ENCODE measurements at regions not wholly inside any gene's neighbourhood (a gene's known extent, or its start where the extent isn't known, plus 50 kb on each side); places are given as distances from the start of the nearest gene placed in this dataset.
"Not testable (repeated sequence)": the region's sequence is repeated elsewhere in the genome, so short reads cannot be mapped to it uniquely, and the experiment has no call there.

- peak; percentile 29 for DNase-seq
These were observed 264.5 kb downstream of the SOCS6 start for GRCh38 chr18:70553245-70553935.

DNA sequence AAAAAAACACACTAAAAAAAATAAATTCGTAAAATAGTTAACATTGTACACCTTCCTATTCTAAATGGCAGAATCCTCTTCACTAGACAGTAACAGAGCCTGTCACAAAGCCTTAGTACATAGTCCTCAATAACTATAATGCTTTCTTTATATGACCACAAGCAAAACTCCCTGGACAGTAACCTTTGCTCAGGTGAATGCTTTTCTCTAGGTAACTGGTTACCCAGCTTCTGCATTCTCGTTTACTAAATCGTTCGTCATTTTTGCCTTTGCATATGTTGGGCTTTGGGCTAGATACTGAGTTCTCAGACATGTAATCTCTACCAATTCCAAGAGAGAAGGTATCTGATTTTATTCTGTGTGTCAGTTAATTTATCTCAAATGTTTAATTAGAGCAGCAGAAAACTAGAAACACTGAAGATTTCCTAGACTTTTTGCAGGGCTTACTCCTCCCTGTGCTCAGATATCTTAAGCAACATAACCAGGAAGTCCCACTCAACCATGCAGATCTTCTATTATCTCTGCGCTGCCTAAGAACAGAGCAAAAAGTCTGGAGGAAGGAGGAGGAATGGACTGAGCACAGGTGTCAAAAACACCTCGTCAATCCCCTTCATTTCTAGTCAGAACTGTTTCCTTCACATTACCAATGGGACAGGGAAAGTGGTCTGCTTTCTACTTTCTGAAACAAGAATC is 247.7 kb downstream of the SOCS6 start:
- DNase-seq, result no peak

DNA sequence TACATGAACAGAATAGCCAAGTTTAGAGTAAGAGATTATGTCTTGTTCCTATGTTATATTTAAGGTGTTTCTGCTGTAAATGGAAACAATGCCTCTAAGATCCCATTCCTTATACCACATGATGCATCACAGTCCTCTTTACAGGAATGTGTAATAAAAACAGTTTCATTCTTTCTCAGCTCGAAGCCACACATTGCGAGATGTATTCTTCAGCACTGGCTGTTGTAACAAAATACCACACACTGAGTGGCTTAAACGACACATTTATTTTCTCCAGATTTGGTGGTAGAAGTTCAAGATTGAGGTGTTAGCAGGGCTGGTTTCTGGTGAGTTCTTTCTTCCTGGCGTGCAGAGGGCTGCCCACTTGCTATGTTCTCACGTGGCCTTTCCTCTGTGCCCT is 246.2 kb downstream of the SOCS6 start:
- DNase-seq, result no peak

DNA sequence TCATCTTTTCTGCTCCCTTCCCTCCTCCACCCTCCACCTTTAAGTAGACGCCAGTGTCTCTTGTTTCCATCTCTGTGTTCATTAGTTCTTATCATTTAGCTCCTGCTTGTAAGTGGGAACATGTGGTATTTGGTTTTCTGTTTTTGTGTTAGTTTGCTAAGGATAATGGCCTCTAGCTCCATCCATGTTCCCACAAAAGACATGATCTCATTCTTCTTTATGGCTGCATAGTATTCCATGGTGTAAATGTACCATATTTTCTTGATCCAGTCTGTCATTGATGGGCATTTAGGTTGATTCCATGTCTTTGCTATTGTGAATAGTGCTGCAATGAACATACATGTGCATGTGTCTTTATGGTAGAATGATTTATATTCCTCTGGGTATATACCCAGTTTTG is 236.5 kb downstream of the SOCS6 start:
- not testable (repeated sequence) for DNase-seq

GRCh38 chr18:70523792-70524182 is 234.9 kb downstream of the SOCS6 start:
- no peak for DNase-seq

DNA sequence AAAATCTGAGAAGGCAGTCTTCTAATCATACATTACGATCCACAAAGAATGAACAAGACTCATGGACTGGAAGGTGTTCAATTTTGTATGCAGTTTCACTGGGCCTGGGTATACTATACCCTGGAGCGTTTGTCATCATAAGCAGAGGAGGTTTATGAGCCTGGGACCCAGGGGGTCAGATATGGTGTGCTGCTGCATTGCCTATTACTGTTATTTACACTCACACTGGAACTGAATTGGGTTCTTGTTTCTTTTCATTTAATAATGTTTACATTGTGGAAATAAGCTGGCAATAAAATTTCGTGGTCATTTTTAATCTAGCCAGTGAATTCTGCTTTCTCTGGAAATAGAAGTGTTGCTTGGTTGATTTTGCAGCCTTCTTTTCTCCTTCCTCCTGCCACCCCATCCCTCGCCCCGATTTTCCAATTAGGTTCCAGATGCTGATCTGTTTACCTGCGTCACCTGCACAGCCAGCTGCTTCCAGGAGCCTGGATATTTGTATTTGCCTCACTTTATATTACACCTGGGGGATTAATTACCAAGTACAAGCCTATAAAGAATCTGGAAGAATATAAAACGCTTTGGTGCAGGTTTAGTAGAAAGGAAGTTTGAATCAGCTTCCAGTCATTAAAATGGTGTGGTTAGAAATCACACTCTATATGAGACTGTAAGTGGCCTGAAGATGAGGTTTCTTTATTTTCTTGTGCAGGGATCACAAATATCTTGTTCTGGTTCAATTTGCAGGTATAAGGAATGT is 234.4 kb downstream of the SOCS6 start:
- no peak for DNase-seq

- no peak for DNase-seq
These were observed 233.4 kb downstream of the SOCS6 start for GRCh38 chr18:70522183-70522680.

GRCh38 chr18:70520867-70521266 is 232.0 kb downstream of the SOCS6 start:
- DNase-seq, result no peak

DNA sequence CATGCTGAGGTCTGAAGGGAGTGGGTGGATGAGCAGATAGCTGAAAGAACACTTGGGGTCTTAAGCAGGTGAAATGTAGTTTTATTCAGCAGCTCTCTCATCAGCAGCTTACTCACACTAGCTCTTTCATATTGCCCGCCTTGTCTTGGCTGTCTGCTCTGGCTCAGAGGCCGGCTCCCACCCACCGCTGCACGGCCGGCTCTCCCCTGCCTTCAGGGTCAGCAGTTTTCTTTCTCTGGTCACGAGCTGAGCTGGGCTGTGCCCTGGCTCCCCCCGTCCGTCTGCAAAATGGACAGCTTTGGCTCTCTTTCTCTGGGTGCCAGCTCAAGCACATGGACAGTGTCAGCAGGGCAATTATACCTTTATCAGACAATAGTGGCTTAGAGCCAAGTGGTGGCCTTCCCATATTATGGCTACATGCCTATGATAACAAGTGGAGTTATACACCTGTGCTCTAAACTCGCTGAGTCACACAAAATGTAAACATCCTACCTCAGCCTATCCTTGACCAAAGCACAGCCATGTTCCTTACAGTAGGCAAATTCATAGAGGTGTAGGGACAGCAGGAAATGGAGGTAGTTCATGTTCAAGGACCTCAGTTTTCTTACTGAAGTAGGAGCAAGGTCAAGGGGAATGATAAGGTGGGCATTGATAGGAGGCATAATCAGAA is 224.8 kb downstream of the SOCS6 start:
- no peak for DNase-seq

- DNase-seq, result no peak
These were observed 219.1 kb downstream of the SOCS6 start for GRCh38 chr18:70507970-70508369.

DNA sequence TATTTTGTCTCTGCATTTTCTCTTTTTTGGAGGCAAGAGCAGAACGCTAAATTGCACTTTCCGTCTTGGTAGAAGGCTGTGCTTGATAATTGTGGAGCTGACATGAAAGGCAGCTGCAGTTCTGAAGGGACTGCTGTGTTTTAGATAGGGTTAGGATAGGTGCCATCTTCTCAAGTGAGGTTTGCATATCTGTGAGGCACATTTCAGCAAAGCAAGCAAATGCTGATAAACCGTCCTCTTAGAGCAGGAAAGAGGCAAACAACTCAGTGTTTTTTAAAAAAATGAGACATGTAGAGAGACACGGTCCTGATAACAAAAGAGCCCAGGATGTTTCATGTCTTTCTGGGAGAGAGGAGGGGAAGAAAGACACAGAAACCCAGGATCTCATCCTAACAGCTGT is 217.7 kb downstream of the SOCS6 start:
- DNase-seq, result no peak

DNA sequence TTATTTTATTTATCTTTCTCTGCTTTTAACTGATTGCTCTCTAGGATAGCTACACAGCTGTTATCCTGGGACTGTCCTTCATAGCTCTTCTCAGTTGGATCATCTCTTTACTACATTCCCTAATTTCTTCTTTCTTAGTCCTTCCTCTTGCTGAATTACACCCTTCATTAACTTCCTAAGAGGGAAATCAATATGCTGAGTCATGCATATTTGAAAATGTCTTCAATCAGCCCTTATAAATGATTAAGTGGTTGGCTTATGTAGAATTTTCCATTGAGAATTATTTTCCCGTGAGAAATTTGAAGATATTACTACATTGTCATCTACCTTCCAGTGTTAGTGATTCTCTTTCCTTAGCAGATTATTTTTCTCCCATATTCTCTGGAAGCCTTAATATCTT is 214.2 kb downstream of the SOCS6 start:
- no peak for DNase-seq

- DNase-seq, result no peak
These were observed 212.5 kb downstream of the SOCS6 start for GRCh38 chr18:70501358-70501757.

- DNase-seq, result no peak
These were observed 211.9 kb downstream of the SOCS6 start for GRCh38 chr18:70500748-70501147.

- no peak for DNase-seq
These were observed 210.4 kb downstream of the SOCS6 start for GRCh38 chr18:70499218-70499691.

DNA sequence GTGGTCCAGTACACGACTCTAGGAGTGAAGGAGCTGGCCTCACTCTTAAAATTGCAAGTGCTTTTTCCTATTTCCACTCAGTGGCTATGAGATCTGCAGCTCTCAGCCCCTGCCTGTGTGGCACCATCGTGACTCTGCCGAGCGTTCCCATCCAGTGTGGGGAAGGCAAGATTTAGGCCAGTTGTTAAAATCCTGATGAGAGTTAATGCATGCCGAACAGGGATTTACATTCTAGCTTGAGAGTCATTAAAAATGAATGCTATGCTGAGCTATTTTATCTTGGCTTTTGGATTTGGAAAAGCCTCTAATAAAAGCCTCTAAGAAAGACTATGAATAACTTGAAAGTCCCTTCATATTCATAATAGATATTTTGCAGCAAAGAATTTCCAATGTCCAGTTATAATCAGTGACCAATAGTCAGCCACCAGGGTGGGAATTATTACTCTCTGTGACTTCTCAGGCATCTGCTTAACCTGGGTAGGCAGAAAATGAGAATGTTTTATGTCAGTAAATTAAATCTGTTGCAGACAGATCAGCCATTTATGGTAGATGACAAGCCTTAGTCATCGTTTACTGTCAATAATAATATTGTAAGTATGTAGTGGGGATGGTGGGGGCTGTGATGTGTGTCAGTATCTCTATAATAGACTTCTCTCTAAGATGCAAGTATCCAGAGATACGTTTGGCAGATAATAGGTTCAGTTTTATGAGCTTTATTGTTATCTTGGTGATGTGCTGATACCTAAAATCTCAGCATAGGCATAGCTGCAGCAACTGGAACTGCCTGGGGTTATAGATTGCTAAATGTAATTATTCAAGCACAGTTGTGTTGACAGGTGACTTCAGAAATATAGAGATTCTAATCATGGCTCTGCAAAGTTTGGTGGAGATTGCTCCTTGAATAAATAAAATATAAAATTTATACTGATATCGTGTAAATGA is 207.8 kb downstream of the SOCS6 start:
- DNase-seq, result no peak

DNA sequence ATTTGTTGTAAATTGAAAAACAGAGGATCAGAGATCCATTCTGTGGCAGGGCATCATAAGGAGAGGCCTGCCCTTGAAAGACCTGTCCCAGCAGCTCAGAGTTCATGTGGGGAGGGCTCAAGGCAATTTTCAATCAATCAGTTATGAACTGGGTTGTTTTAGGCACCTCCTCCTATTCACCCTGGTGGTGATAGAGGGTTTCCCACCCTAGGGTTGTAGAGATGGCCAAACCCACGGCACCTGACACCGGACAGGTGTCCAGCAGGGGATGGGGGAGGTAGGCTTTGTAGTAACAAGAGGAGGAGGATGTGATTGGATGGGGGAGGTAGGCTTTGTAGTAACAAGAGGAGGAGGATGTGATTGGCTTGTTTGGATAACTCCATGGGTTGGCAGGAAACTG is 205.7 kb downstream of the SOCS6 start:
- DNase-seq, result no peak

DNA sequence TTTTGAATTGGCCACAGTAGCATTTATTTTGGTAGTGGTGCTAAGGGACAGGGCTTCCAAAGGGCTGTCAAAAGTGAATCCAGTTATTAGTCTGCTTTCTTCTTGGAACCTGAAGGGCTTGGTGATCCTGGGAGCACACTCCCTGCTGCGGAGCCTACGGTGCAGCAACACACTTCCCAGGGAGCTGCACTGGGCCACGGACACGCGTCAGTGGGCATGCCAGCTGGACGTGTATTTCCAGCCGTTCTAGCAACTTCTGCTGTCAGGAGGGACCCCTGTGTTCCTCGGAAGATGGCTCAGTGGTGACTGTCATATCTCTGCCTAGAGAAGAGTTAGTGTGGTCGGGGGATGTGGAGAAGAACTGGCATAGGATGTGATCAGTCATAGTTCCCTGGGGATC is 204.6 kb downstream of the SOCS6 start:
- no peak for DNase-seq

DNA sequence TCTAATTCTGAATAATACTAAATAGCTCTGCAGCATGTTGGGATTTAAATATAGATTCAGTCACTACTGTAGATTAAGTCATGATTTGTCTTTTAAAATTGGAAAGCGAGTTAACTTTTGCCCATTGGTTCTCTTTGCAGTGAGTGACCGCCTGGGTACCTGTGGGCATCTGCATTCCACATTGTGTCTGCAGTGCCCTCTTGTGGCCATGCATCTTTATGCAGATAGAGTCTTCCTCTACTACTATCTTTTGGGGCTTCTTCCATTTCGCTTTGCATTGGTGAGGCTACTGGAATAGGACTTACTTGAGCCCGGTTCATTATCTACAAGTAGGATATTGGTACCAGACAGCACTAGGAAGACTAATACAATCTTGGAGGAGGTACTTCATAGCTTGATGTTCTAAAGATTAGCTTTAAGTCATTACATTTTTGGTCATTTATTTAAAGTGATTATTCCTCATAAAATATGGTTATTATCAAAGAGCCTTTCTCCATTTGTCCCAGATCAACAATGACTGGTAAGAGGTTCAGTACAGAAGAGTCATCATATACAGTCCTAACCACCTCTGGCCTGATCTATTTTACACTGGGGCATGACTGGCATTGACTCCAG is 203.0 kb downstream of the SOCS6 start:
- DNase-seq, result peak; percentile 44

DNA sequence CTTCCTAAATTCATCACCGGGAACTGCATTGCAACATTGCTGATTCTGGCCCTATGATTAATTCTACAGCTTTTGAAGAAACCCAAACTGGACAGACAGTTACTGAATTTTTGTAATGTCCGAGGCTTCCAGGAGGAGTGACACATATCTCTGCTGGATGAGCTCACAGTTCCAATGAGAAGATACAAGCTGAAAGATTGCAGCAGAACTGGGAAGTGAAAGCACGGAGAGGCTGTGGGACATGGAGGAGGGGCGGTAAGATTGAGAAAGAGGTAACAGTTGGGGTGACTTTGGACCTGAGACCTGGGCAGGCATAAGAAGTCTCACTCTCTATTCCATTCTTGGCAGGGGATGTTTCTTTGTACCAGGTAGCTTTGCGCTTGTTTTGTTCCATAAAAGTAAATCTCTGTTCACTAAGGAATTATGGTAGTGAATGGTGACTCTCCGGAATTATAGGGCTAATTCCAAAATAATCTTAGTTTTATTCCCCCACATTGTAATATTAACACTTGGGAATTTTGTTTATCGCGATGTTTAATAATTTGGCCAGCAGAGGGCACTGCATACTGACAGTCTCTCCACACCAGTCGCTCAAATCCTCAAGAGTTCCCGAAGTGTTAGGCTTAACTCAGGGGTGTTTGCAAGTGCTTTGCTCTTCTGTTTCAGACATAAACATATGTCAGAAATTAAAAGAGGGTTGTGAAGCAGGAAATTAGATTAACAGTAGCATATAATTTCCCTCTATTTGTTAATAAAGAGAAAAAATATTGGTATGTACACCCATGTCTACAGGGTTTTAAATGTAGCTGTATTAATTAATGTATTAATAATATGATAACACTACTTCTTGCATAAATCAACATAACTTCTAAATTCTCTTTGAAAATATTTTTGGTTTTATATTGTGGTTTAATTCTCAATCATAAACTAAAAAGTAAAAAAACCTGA is 201.4 kb downstream of the SOCS6 start:
- peak; percentile 45 for DNase-seq

All from CD4-positive, alpha-beta T cell treated with Interleukin-21 for 1 hour (primary cell).